Fibroblast of gingiva (primary cell): ENCODE measurements at regions not wholly inside any gene's neighbourhood (a gene's known extent, or its start where the extent isn't known, plus 50 kb on each side); places are given as distances from the start of the nearest gene placed in this dataset.

Experiments
- DNase-seq: peaks from one replicate; pipeline ENCODE4 v3.0.0-alpha.2; 2011; ENCODE audit warnings: low read depth

- DNase-seq: no peak
Observed at GRCh38 chr17:73815474-73815873, 171.2 kb upstream of the SDK2 start.

GRCh38 chr17:73819440-73820395 is 175.5 kb upstream of the SDK2 start:
- no peak for DNase-seq

- no peak for DNase-seq
Observed at GRCh38 chr17:73820686-73821448, 176.6 kb upstream of the SDK2 start.

GRCh38 chr17:73821665-73822064 is 177.4 kb upstream of the SDK2 start:
- no peak for DNase-seq

- no peak for DNase-seq
Observed at GRCh38 chr17:73822371-73822770, 178.1 kb upstream of the SDK2 start.

- DNase-seq: no peak
Observed at GRCh38 chr17:73823684-73824083, 179.4 kb upstream of the SDK2 start.

GRCh38 chr17:73824321-73824720 is 180.1 kb upstream of the SDK2 start:
- no peak for DNase-seq

GRCh38 chr17:73826181-73826871 is 182.1 kb upstream of the SDK2 start:
- DNase-seq: no peak

GRCh38 chr17:73826872-73827228 is 182.6 kb upstream of the SDK2 start:
- DNase-seq: no peak

GRCh38 chr17:73827627-73828291 is 183.5 kb upstream of the SDK2 start:
- no peak for DNase-seq

GRCh38 chr17:73829676-73830280 is 185.5 kb upstream of the SDK2 start:
- DNase-seq: no peak

- no peak for DNase-seq
Observed at GRCh38 chr17:73831699-73832098, 187.5 kb upstream of the SDK2 start.

GRCh38 chr17:73833775-73834488 is 189.7 kb upstream of the SDK2 start:
- no peak for DNase-seq

- DNase-seq: no peak
Observed at GRCh38 chr17:73834684-73835343, 190.6 kb upstream of the SDK2 start.

GRCh38 chr17:73835605-73836004 is 191.4 kb upstream of the SDK2 start:
- no peak for DNase-seq

GRCh38 chr17:73838815-73839214 is 194.6 kb upstream of the SDK2 start:
- DNase-seq: no peak

- DNase-seq: no peak
Observed at GRCh38 chr17:73840829-73841228, 196.6 kb upstream of the SDK2 start.

- no peak for DNase-seq
Observed at GRCh38 chr17:73841431-73842060, 197.3 kb upstream of the SDK2 start.

- DNase-seq: no peak
Observed at GRCh38 chr17:73847952-73848351, 203.7 kb upstream of the SDK2 start.

GRCh38 chr17:73850426-73850825 is 206.2 kb upstream of the SDK2 start:
- DNase-seq: no peak
